Vagina (tissue), 2 donors: ENCODE measurements at regions not wholly inside any gene's neighbourhood (a gene's known extent, or its start where the extent isn't known, plus 50 kb on each side); places are given as distances from the start of the nearest gene placed in this dataset.

Source experiments
- CTCF ChIP-seq, 3 experiments: fragments of 450-650 bp in 2 of 3; fragments of 200-600 bp in 1 of 3; sonication (generic) in 1 of 3; IDR thresholded peaks; one replicate each; pipeline ENCODE4 v1.5.1; 2017 to 2019; ENCODE audit warnings: antibody characterized with exemption in 3 of 3, mild to moderate bottlenecking in 2 of 3, moderate library complexity in 2 of 3
- POLR2A ChIP-seq, 2 donors: fragments of 450-650 bp; IDR thresholded peaks; one replicate each; pipeline ENCODE4 v1.6.1; 2017; ENCODE audit warnings: antibody characterized with exemption in 2 of 2, mild to moderate bottlenecking in 2 of 2, moderate library complexity in 2 of 2
- POLR2AphosphoS5 ChIP-seq, 2 donors: sonication (generic); formaldehyde crosslinking; IDR thresholded peaks; one replicate each; pipeline ENCODE4 v1.9.0; 2017; ENCODE audit warnings: antibody characterized with exemption in 2 of 2, mild to moderate bottlenecking in 2 of 2, low read depth in 1 of 2; ENCODE audit not compliant: insufficient read depth in 1 of 2

- TF ChIP-seq CTCF (IDR thresholded peaks at IDR 0.05) = no peak
- no peak for TF ChIP-seq POLR2A (IDR thresholded peaks at IDR 0.05)
- no peak for TF ChIP-seq POLR2AphosphoS5 (IDR thresholded peaks at IDR 0.05; ENCODE audit: insufficient read depth in 1 of 2, low read depth in 1 of 2)
Measured at GRCh38 chr20:23222531-23223200, 127.9 kb upstream of the NXT1 start.
